Osteocyte (in vitro differentiated cells): ENCODE measurements at regions not wholly inside any gene's neighbourhood (a gene's known extent, or its start where the extent isn't known, plus 50 kb on each side); places are given as distances from the start of the nearest gene placed in this dataset.
A peak's percentile ranks its signal among the peaks of the same experiment; 100 is the strongest.

Experiments
- DNase-seq: peaks from one replicate; pipeline ENCODE4 v3.0.0; 2021; ENCODE audit warnings: mixed read lengths; ENCODE audit not compliant: unreplicated experiment; ENCODE audit errors: extremely low spot score
- H3K27ac Mint-ChIP-seq: one replicate; pipeline ENCODE4 v1.8.0; 2021; ENCODE audit warnings: mild to moderate bottlenecking, mixed read lengths; ENCODE audit not compliant: unreplicated experiment
- H3K27me3 Mint-ChIP-seq: one replicate; pipeline ENCODE4 v1.8.0; 2021; ENCODE audit warnings: mixed read lengths; ENCODE audit not compliant: unreplicated experiment
- H3K36me3 Mint-ChIP-seq: one replicate; pipeline ENCODE4 v1.8.0; 2021; ENCODE audit warnings: mixed read lengths; ENCODE audit not compliant: unreplicated experiment
- H3K4me1 Mint-ChIP-seq: one replicate; pipeline ENCODE4 v1.8.0; 2021; ENCODE audit warnings: mixed read lengths; ENCODE audit not compliant: unreplicated experiment
- H3K4me3 Mint-ChIP-seq: one replicate; pipeline ENCODE4 v1.8.0; 2021; ENCODE audit warnings: mild to moderate bottlenecking, moderate library complexity, mixed read lengths; ENCODE audit not compliant: unreplicated experiment
- H3K9me3 Mint-ChIP-seq: one replicate; pipeline ENCODE4 v1.8.0; 2021; ENCODE audit warnings: mixed read lengths; ENCODE audit not compliant: unreplicated experiment
- CTCF ChIP-seq: fragments of 200-600 bp; sonication (generic); IDR thresholded peaks from 2 replicates; pipeline ENCODE4 v1.5.0; 2021; ENCODE audit warnings: antibody characterized with exemption, mild to moderate bottlenecking, moderate library complexity

GRCh38 chr2:238703053-238703415, 144.9 kb upstream of the TWIST2 start:
- peak; percentile 67 for DNase-seq
- no peak for TF ChIP-seq CTCF
- H3K36me3 Mint-ChIP-seq = no peaks in the 10 kb centered on the region
- no peak overlapping the region for H3K27ac Mint-ChIP-seq
- H3K27me3 Mint-ChIP-seq = peaks cover 7% of the 10 kb centered on the region
- H3K4me3 Mint-ChIP-seq = no peak overlapping the region
- no peaks in the 10 kb centered on the region for H3K9me3 Mint-ChIP-seq
- H3K4me1 Mint-ChIP-seq = no peaks in the 10 kb centered on the region

DNA sequence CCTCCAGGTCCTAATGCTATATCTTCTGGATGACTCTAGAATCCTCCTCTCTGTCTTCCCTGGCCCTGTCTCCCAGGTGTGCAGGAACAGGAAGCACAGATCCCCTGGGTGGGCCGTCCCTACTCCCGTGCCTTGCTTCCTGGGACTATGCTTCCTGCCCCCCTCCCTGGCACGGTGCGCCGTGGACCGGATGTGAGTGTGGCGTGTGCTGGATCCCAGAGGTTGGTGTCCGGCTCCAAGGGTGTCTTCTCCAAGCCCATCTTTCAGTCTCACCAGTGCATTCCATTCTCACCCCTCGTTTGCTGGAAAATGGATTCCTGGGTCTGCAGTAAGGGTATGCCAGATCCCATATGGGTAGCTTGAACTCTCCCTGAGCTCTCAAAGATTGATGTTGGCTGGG, 144.4 kb upstream of the TWIST2 start:
- Mint-ChIP-seq H3K27ac (no peak overlapping the region), H3K36me3 (no peaks in the 10 kb centered on the region), H3K4me1 (no peaks in the 10 kb centered on the region), H3K27me3 (peaks cover 9% of the 10 kb centered on the region), H3K9me3 (no peaks in the 10 kb centered on the region), H3K4me3 (no peak overlapping the region)
- DNase-seq = peak; percentile 76
- no peak for TF ChIP-seq CTCF

- Mint-ChIP-seq H3K36me3 (no peaks in the 10 kb centered on the region), H3K4me3 (no peak overlapping the region), H3K27ac (no peak overlapping the region), H3K9me3 (no peaks in the 10 kb centered on the region), H3K4me1 (no peaks in the 10 kb centered on the region), H3K27me3 (peaks cover 13% of the 10 kb centered on the region)
- peak; percentile 70 for DNase-seq
- TF ChIP-seq CTCF = no peak
Observed at GRCh38 chr2:238704471-238705225, 143.2 kb upstream of the TWIST2 start.

- H3K4me3 Mint-ChIP-seq = no peak overlapping the region
- no peaks in the 10 kb centered on the region for H3K9me3 Mint-ChIP-seq
- peak; percentile 66 for DNase-seq
- TF ChIP-seq CTCF = no peak
- peaks cover 13% of the 10 kb centered on the region for H3K27me3 Mint-ChIP-seq
- no peaks in the 10 kb centered on the region for H3K36me3 Mint-ChIP-seq
- no peaks in the 10 kb centered on the region for H3K4me1 Mint-ChIP-seq
- H3K27ac Mint-ChIP-seq = no peak overlapping the region
Observed at GRCh38 chr2:238706163-238706562, 141.7 kb upstream of the TWIST2 start.

DNA sequence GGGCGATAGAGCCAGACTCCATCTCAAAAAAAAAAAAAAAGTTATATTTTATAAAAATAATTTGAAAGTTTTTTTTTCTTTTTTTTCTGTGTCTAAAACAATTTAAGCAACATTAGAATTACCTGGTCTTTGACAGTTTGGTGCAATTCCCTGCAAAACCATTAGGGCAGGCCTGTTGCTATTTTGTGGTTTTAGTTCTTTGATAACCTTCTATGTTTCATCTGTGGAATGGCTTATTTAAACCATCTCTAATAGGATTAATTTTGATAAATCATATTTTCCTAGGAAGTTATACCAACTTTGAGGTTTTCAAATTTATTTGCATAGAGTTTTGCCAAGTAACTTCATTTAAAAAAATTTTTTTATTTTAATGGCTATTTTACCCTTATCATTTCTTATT, 141.2 kb upstream of the TWIST2 start:
- Mint-ChIP-seq H3K4me3 (no peak overlapping the region), H3K27me3 (peaks cover 13% of the 10 kb centered on the region), H3K36me3 (no peaks in the 10 kb centered on the region), H3K4me1 (no peaks in the 10 kb centered on the region), H3K27ac (no peak overlapping the region), H3K9me3 (no peaks in the 10 kb centered on the region)
- no peak for TF ChIP-seq CTCF
- DNase-seq = no peak
